HCT116 (cell line): ENCODE measurements at regions not wholly inside any gene's neighbourhood (a gene's known extent, or its start where the extent isn't known, plus 50 kb on each side); places are given as distances from the start of the nearest gene placed in this dataset.

Experiments used
- ATAC-seq: fragments of 200-7000 bp; cut with Tn5 transposase; 2 replicates; pipeline ENCODE4 v1.9.1; 2020; ENCODE audit warnings: mild to moderate bottlenecking, moderate library complexity
- BruUV-seq: library from RNA; stranded (reverse); fragments of 400-500 nt; replicated peaks from 2 replicates; lab custom pipeline; 2021; lab: Mats Ljungman, UMichigan
- CTCF ChIA-PET: fragments of 300-600 bp; sonication (Branson Sonifier 250); formaldehyde crosslinking; loops from one replicate; lab custom pipeline; 2021; ENCODE audit warnings: antibody characterized with exemption; lab: Charles Lee
- POLR2A ChIA-PET: fragments of 300-600, 350-600 bp; sonication (Branson Sonifier 250); formaldehyde crosslinking; loops from one replicate; lab custom pipeline; 2021; ENCODE audit warnings: antibody characterized with exemption; lab: Charles Lee
- RAD21 ChIA-PET, 2 experiments: fragments of 300-600 bp; sonication (Branson Sonifier 250); formaldehyde crosslinking; loops; one replicate each; lab custom pipeline; 2023; ENCODE audit warnings: low total read pairs in 2 of 2; ENCODE audit not compliant: uncharacterized antibody in 2 of 2, unreplicated experiment in 2 of 2, low non-redundant PET in 1 of 2; lab: Charles Lee
- DNase-seq: peaks from one replicate; pipeline ENCODE4 v3.0.0-alpha.2; 2010; ENCODE audit warnings: low read depth, low spot score
- H2AFZ ChIP-seq: fragments of 200-600 bp; shearing (Covaris generic), sonication (generic); 2 replicates; pipeline ENCODE4 v1.6.1; 2017; ENCODE audit warnings: low read depth, mixed run types, mixed read lengths, antibody characterized with exemption, low read length; ENCODE audit not compliant: poor library complexity, severe bottlenecking
- H3K27ac ChIP-seq: 2 replicates; pipeline ENCODE4 v1.5.1; 2012; ENCODE audit warnings: low read depth, low read length
- H3K27me3 ChIP-seq: fragments of 200-600 bp; sonication (generic); 2 replicates; pipeline ENCODE4 v1.6.1; 2016; ENCODE audit warnings: mixed run types, low read length, mixed read lengths; ENCODE audit not compliant: insufficient read depth
- H3K36me3 ChIP-seq, 2 experiments: fragments of 200-500 bp in 1 of 2; fragments of 200-600 bp in 1 of 2; sonication (Bioruptor generic) in 1 of 2; sonication (generic) in 1 of 2; 2 replicates each; pipeline versions ENCODE4 v1.5.1 to v1.6.1; 2014 to 2016; ENCODE audit warnings: low read length in 2 of 2, inconsistent platforms in 1 of 2, mixed read lengths in 1 of 2, mixed run types in 1 of 2; ENCODE audit not compliant: insufficient read depth in 2 of 2, control insufficient read depth in 1 of 2
- H3K4me1 ChIP-seq, 2 experiments: fragments of 200-600 bp in 1 of 2; sonication (generic) in 1 of 2; 2 replicates each; pipeline versions ENCODE4 v1.5.1 to v1.6.1; 2012 to 2017; ENCODE audit warnings: low read length in 2 of 2, inconsistent platforms in 1 of 2, mild to moderate bottlenecking in 1 of 2, mixed read lengths in 1 of 2, mixed run types in 1 of 2, moderate library complexity in 1 of 2; ENCODE audit not compliant: insufficient read depth in 2 of 2, control insufficient read depth in 1 of 2
- H3K4me2 ChIP-seq: fragments of 200-600 bp; sonication (generic); 2 replicates; pipeline ENCODE4 v1.6.1; 2017; ENCODE audit warnings: mixed run types, low read length, mixed read lengths
- H3K4me3 ChIP-seq, 2 experiments: fragments of 200-600 bp in 1 of 2; sonication (generic) in 1 of 2; replicated peaks in 1 of 2; 2 replicates each; pipeline ENCODE4 v1.5.1; 2011 to 2016; ENCODE audit warnings: low read length in 2 of 2, control low read depth in 1 of 2, low read depth in 1 of 2, mild to moderate bottlenecking in 1 of 2, mixed read lengths in 1 of 2, mixed run types in 1 of 2
- H3K79me2 ChIP-seq: fragments of 200-600 bp; sonication (generic); 2 replicates; pipeline ENCODE4 v1.6.1; 2017; ENCODE audit warnings: mild to moderate bottlenecking, mixed run types, low read length, moderate library complexity, mixed read lengths; ENCODE audit not compliant: insufficient read depth
- H3K9ac ChIP-seq: fragments of 200-600 bp; sonication (generic); 2 replicates; pipeline ENCODE4 v1.6.1; 2016; ENCODE audit warnings: low read length, mixed read lengths
- H3K9me2 ChIP-seq: fragments of 200-600 bp; sonication (generic), shearing (Covaris generic); 2 replicates; pipeline ENCODE4 v1.6.1; 2017; ENCODE audit warnings: mixed run types, mild to moderate bottlenecking, moderate library complexity; ENCODE audit not compliant: insufficient read depth
- H3K9me3 ChIP-seq, 2 experiments: fragments of 200-500 bp in 1 of 2; fragments of 200-600 bp in 1 of 2; sonication (Bioruptor generic) in 1 of 2; sonication (generic) in 1 of 2; 2 replicates each; pipeline ENCODE4 v1.6.1; 2014 to 2017; ENCODE audit warnings: low read length in 2 of 2, mixed read lengths in 2 of 2, inconsistent platforms in 1 of 2, low read depth in 1 of 2, mild to moderate bottlenecking in 1 of 2, mixed run types in 1 of 2, moderate library complexity in 1 of 2; ENCODE audit not compliant: control insufficient read depth in 1 of 2, insufficient read depth in 1 of 2
- H4K20me1 ChIP-seq: fragments of 200-600 bp; sonication (generic), shearing (Covaris generic); 2 replicates; pipeline ENCODE4 v1.6.1; 2017; ENCODE audit warnings: mixed run types, mild to moderate bottlenecking, moderate library complexity; ENCODE audit not compliant: insufficient read depth
- FOSL1 ChIP-seq: IDR thresholded peaks from 2 replicates; pipeline ENCODE4 v1.6.1; 2012; ENCODE audit warnings: low read depth
- JUND ChIP-seq: IDR thresholded peaks from 2 replicates; pipeline ENCODE4 v1.6.1; 2012
- MAX ChIP-seq: IDR thresholded peaks from 2 replicates; pipeline ENCODE4 v1.6.1; 2012
- RAD21 ChIP-seq: IDR thresholded peaks from 2 replicates; pipeline ENCODE4 v1.6.1; 2012; ENCODE audit warnings: low read depth, mild to moderate bottlenecking
- REST ChIP-seq: IDR thresholded peaks from 2 replicates; pipeline ENCODE4 v1.6.1; 2012; ENCODE audit warnings: low read depth
- SIN3A ChIP-seq: IDR thresholded peaks from 2 replicates; pipeline ENCODE4 v1.6.1; 2012; ENCODE audit warnings: low read depth
- SRF ChIP-seq: IDR thresholded peaks from 2 replicates; pipeline ENCODE4 v1.6.1; 2012; ENCODE audit warnings: low read depth
- ZFX ChIP-seq: fragments of 450-650 bp; IDR thresholded peaks from 2 replicates; pipeline ENCODE4 v1.6.1; 2017
- intact Hi-C: fragments of 100-400 bp; cut with micrococcal nuclease; formaldehyde crosslinking; loops from 2 replicates; pipeline ENCODE4 v1.10.0; 2022

GRCh38 chr11:27603376-27603990, 96.8 kb downstream of the BDNF start (continued):
- TF ChIP-seq REST (no peak), FOSL1 (no peak), JUND (no peak), SRF (no peak)

- H3K9me2 ChIP-seq: no peaks in the 10 kb centered on the region
- no peaks in the 10 kb centered on the region for H3K79me2 ChIP-seq
- no TSS peak for BruUV-seq
- no peaks in the 10 kb centered on the region for H3K9me3 ChIP-seq
- TF ChIP-seq ZFX (no peak), RAD21 (no peak), SIN3A (no peak), JUND (no peak), MAX (no peak)
- H3K27me3 ChIP-seq: no peaks in the 10 kb centered on the region
- ATAC-seq: no peak
- no peaks in the 10 kb centered on the region for H4K20me1 ChIP-seq
- no peaks in the 10 kb centered on the region for H3K36me3 ChIP-seq
- H3K27ac ChIP-seq: no peak overlapping the region
- H3K9ac ChIP-seq: no peak overlapping the region
- no peak for DNase-seq
- H3K4me1 ChIP-seq: no peaks in the 10 kb centered on the region
- ChIA-PET POLR2A (no interaction called here), CTCF (no interaction called here), RAD21 (no interaction called here)
- H2AFZ ChIP-seq: no peak overlapping the region
- intact Hi-C loops: no loop called here
- no peak overlapping the region for H3K4me3 ChIP-seq
- H3K4me2 ChIP-seq: no peak overlapping the region
Measured at GRCh38 chr11:27600656-27601055, 94.1 kb upstream of the LIN7C start.
